Activated naive CD4-positive, alpha-beta T cell treated with Interleukin-2 at 50 U/mL for 16 hours (primary cell): ENCODE measurements at regions not wholly inside any gene's neighbourhood (a gene's known extent, or its start where the extent isn't known, plus 50 kb on each side); places are given as distances from the start of the nearest gene placed in this dataset.
"Not testable (repeated sequence)": the region's sequence is repeated elsewhere in the genome, so short reads cannot be mapped to it uniquely, and the experiment has no call there.

ENCODE experiments used
- DNase-seq: peaks from one replicate; pipeline ENCODE4 v3.0.0-alpha.2; 2020

- no peak for DNase-seq
These were observed 444.7 kb upstream of the NFIA start for GRCh38 chr1:60637651-60638050.

DNA sequence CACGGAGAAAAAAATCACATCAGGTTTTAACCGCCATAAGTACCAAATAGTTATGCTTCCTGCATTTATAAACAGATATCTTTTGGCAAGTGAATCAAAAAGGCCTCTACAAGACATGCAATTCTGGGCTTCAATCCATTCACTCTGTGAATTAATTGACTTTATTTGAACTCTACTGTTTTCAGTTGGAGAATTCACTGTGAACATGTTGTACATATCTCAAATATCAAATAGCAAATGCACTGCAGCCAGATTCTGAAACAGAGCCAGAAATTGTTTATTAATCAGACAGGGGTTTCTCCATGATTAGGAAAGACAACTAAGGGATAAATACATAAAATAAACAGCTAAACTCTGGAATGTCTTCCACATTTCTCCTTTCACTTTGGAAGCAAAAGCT, 445.4 kb upstream of the NFIA start:
- no peak for DNase-seq

DNA sequence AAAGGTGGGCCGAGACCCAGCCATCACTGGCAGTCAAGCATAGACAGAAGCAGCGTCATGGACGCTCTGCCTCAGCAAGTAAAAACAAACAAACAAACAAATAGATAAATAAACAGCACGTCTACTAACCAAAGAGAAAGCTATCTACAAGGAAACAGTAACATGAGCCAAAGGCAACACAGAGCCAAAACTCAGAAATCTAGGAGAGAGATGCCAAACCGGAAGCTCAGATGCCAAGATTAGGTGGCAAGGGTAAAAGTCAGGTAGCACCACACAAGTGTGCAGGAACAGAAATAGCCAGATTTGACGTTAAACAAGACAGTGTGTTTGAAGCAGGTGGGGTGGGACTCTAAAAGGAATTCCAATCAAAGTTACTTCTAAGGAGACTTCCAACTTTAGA, 448.3 kb upstream of the NFIA start:
- no peak for DNase-seq

GRCh38 chr1:60622486-60622885, 459.9 kb upstream of the NFIA start:
- no peak for DNase-seq

DNA sequence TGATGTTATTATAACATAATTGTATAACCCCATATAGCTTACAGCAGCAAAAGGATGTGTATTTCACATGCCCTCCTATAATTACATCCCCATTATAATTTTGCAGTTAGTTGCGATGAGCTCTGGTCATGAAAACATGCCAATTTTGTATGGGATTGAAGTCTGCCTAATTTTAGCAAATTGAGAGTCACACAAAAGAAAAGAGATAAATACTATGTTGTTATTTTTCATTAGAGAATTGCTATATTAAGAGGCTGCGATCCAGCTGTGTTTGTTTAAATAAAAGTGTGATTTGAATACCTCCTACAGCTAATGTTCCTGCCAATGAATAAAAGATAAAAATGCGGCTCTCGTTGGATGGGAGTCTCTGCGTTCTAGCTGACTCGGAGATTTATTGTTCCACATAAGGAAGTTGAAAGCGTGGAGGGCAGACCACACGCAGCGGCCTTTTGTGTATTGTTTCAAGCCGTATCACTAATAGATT, 461.0 kb upstream of the NFIA start:
- no peak for DNase-seq

DNA sequence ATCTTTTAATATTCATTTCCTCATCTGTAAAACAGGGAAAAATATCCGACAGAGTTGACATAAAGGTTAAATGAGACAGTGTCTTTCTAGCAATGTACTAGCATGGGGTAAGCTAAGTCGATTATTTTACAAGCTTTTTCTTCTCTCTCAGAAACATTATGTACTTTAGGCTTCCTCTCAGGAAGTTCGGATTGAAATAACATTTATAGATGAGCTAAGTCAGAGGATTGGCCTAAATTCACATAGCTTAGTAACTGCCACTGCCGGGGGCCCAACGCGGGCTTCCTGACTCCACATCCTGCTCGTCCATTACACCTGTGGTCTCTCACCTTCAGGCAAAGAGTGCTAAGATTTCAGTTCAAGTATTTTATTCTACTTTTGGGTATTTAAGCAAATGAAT, 462.3 kb upstream of the NFIA start:
- DNase-seq = no peak

DNA sequence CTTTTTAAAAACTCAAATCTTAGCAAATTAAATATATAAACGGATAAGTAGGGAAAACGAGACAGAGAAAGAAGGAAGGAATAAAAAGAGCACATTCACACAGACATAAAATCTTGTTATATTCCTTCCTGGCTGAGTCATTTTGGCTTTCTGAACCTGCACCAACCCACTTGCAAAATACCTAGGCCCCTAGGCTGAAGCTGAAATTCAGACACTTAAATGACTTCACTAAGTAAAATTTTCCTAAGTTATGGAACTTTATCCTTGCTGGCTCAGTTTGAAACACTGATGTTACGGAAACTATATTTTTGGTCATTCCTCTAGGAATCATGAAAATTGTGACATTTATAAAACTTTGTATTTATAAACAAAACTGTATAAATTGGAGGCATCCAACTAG, 462.8 kb upstream of the NFIA start:
- no peak for DNase-seq

GRCh38 chr1:60615666-60616065, 466.7 kb upstream of the NFIA start:
- no peak for DNase-seq

DNA sequence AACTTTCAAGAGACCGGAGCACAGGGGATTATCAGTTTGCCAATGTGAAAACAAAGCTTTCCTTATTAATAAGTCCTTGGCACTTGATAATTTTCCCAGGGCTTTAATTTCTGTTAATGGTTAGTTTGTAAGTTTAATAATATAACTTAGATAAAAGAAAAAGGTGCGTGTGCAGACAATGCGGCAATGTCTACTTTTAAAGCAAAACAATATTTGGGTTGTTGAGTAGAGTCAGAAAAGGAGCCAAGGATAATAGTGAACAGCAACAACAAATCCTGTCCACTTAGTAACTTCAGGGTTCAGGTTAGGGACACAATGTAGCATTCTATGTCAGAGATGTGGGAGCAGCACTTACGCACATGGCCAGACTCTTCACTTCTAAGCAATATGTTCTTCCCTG, 469.6 kb upstream of the NFIA start:
- DNase-seq = no peak

- not testable (repeated sequence) for DNase-seq
These were observed 475.4 kb upstream of the NFIA start for GRCh38 chr1:60606921-60607320.

DNA sequence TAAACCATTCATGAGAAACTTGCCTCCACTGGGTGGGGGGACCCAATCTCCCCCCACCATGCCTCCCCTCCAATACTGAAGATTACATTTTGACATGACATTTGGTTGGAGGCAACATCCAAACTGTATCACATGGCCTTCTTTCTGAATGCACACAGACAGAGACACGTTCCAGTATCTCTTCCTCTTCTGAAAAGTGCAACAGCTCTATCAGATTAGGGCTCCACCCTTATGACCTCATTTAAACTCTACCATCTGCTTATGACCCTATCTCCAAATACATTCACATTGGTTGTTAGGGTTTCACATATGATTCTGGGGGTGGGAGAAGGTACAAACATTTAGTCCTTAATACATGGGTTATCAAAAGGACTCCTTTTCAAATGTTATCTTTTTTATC, 481.8 kb upstream of the NFIA start:
- DNase-seq = no peak

DNA sequence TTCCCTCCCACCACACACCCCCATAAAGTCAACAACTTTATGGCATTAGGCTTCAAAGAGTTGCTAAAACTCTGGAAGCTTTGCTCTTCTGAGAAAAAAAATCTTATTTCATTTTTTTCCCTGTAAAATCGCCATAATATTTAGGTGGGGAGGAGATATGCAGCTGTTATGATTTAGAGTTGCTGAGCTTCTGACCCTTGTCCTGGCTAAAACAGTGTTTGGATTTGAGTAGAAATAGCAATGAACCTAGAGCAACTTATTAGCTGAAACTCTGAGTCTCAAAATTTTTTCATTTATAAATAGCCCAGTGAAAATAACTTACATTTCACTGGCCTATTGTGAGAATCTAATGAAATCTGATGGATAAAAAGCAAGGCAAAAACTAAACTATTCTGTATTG, 482.8 kb upstream of the NFIA start:
- DNase-seq = no peak

GRCh38 chr1:60598041-60598910, 484.1 kb upstream of the NFIA start:
- DNase-seq = no peak

GRCh38 chr1:60596791-60597750, 485.3 kb upstream of the NFIA start:
- DNase-seq = no peak

DNA sequence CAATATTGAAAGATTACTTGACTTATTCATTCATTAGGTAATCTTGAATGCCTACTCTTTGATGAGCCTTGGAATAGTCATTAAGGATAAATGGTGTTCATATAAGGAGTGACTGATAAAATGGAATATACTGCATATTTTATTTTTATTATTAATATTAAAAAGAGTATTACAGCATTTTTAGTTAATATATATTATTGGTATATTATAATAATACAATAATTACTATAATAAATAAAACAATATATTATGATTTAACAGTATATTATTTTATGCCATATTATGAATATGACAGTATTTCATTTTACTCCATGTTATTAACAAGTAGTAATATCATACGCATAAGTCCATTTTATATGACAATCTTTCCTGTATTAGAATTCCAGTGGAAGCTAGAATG, 490.8 kb upstream of the NFIA start:
- DNase-seq = no peak

GRCh38 chr1:60589916-60590315, 492.4 kb upstream of the NFIA start:
- DNase-seq = no peak

GRCh38 chr1:60589046-60589748, 493.2 kb upstream of the NFIA start:
- DNase-seq = no peak

DNA sequence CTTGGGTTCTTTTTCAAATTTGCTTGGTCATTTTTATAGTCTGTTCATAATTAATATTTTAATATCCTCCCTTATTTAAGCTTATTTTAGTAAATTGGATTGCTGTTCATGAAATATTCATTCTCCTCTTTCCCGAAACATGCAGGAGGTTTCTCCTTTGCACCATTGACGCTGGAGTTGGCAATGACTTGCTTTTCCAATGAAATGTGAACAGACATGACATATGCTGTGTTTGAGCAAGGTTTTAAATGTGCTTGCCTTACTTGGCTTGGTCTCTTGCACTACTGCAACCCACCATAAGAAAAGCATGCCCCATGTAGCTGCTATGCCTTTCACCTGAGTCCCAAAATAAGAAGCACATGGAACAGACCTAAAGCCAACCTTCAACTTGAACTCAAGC, 498.0 kb upstream of the NFIA start:
- no peak for DNase-seq

- no peak for DNase-seq
These were observed 498.7 kb upstream of the NFIA start for GRCh38 chr1:60583696-60584095.

GRCh38 chr1:60581455-60582220, 500.7 kb upstream of the NFIA start:
- DNase-seq = no peak

DNA sequence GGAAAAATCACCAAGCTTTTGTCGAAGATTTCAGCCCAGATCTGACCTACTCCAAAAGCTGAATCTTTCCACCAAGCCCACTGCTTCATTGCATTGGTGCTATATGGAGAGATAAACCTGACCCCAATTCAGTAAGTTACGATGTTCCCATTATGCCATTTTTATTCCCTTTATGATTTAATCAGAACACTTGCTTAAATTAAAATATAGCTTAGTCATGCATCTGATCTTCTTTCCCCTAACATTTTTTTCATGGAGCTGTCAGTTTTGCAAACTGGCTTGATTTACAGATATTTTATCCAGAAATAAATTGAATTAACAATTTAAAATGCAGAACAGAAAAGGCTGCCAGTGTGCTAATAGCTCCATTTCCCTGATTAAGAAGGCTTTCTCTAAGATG, 503.5 kb upstream of the C1orf87 start:
- DNase-seq = no peak

DNA sequence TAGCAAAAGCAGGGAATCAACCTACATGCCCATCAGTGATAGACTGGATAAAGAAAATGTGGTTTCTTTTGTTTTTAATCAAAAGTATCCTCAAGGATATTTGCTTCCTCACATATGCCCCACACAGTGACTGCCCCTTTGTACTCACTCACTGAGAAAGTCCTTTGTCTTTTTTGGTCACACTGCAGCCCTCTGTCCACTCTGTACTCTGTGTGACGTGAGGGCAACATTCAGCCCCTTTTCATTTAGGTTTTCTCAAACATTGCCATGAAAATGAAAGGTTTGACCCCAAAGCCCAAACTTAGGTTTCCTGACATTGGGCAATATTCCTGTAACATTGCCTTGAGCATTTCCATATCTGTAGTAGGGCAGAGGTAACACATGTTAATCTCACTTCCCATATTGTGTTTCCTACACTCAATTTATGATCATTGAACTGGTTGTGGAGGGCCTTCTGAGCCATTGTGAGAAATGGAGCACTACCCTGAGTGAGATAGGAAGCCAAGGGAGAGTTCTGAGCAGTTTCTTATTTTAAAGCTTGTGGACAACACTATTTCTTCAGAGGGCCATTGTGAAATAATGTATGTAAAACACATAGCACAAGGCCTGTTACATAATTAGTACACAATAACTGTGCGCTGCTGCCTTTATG, 501.9 kb upstream of the C1orf87 start:
- DNase-seq = no peak
